GM21737 (cell line): ENCODE measurements at regions not wholly inside any gene's neighbourhood (a gene's known extent, or its start where the extent isn't known, plus 50 kb on each side); places are given as distances from the start of the nearest gene placed in this dataset.

Experiments used
- ATAC-seq: cut with Tn5 transposase; IDR thresholded peaks from one replicate; pipeline ENCODE4 v1.9.1; 2021; ENCODE audit warnings: mild to moderate bottlenecking, moderate library complexity; ENCODE audit not compliant: unreplicated experiment

- ATAC-seq: no peak
Observed at GRCh38 chr2:13558368-13558767, 841.6 kb downstream of the TRIB2 start.

GRCh38 chr2:13560322-13560721, 843.6 kb downstream of the TRIB2 start:
- ATAC-seq: peak; percentile 47

GRCh38 chr2:13572466-13572865, 855.7 kb downstream of the TRIB2 start:
- ATAC-seq: no peak

GRCh38 chr2:13574831-13575230, 858.1 kb downstream of the TRIB2 start:
- no peak for ATAC-seq

- ATAC-seq: no peak
Observed at GRCh38 chr2:13576406-13577036, 859.8 kb downstream of the TRIB2 start.

- no peak for ATAC-seq
Observed at GRCh38 chr2:13578547-13578946, 861.8 kb downstream of the TRIB2 start.

- no peak for ATAC-seq
Observed at GRCh38 chr2:13581471-13581870, 864.7 kb downstream of the TRIB2 start.

GRCh38 chr2:13583609-13584008, 866.9 kb downstream of the TRIB2 start:
- ATAC-seq: no peak

GRCh38 chr2:13584020-13584419, 867.3 kb downstream of the TRIB2 start:
- ATAC-seq: no peak

GRCh38 chr2:13585732-13586131, 869.0 kb downstream of the TRIB2 start:
- no peak for ATAC-seq

- no peak for ATAC-seq
Observed at GRCh38 chr2:13596233-13596632, 879.5 kb downstream of the TRIB2 start.

- no peak for ATAC-seq
Observed at GRCh38 chr2:13597176-13597575, 880.4 kb downstream of the TRIB2 start.

GRCh38 chr2:13601506-13601905, 884.8 kb downstream of the TRIB2 start:
- ATAC-seq: no peak

GRCh38 chr2:13604951-13605661, 888.4 kb downstream of the TRIB2 start:
- no peak for ATAC-seq

GRCh38 chr2:13607139-13607538, 890.4 kb downstream of the TRIB2 start:
- ATAC-seq: no peak

- no peak for ATAC-seq
Observed at GRCh38 chr2:13611939-13612338, 895.2 kb downstream of the TRIB2 start.

- no peak for ATAC-seq
Observed at GRCh38 chr2:13616059-13616458, 899.3 kb downstream of the TRIB2 start.

GRCh38 chr2:13616616-13617015, 899.9 kb downstream of the TRIB2 start:
- ATAC-seq: no peak

GRCh38 chr2:13628122-13628521, 911.4 kb downstream of the TRIB2 start:
- ATAC-seq: no peak

- ATAC-seq: no peak
Observed at GRCh38 chr2:13638181-13638580, 921.4 kb downstream of the TRIB2 start.

- ATAC-seq: no peak
Observed at GRCh38 chr2:13649918-13650317, 933.2 kb downstream of the TRIB2 start.

GRCh38 chr2:13650586-13651180, 933.9 kb downstream of the TRIB2 start:
- no peak for ATAC-seq
